CD4-positive, alpha-beta T cell treated with Interleukin-15 for 1 hour (primary cell): ENCODE measurements at regions not wholly inside any gene's neighbourhood (a gene's known extent, or its start where the extent isn't known, plus 50 kb on each side); places are given as distances from the start of the nearest gene placed in this dataset.
"Not testable (repeated sequence)": the region's sequence is repeated elsewhere in the genome, so short reads cannot be mapped to it uniquely, and the experiment has no call there.

Experiments
- DNase-seq: peaks from one replicate; pipeline ENCODE4 v3.0.0-alpha.2; 2020

GRCh38 chr2:90238505-90239230 is 1547.2 kb downstream of the RPIA start:
- not testable (repeated sequence) for DNase-seq

GRCh38 chr2:90239769-90240168 is 1548.3 kb downstream of the RPIA start:
- not testable (repeated sequence) for DNase-seq

GRCh38 chr2:90244902-90245765 is 1553.7 kb downstream of the RPIA start:
- DNase-seq: not testable (repeated sequence)

GRCh38 chr2:90248400-90248799 is 1556.9 kb downstream of the RPIA start:
- not testable (repeated sequence) for DNase-seq

GRCh38 chr2:90250350-90250749 is 1558.9 kb downstream of the RPIA start:
- not testable (repeated sequence) for DNase-seq

GRCh38 chr2:90251576-90251975 is 1560.1 kb downstream of the RPIA start:
- not testable (repeated sequence) for DNase-seq

- DNase-seq: not testable (repeated sequence)
Measured at GRCh38 chr2:90253306-90253705, 1561.8 kb downstream of the RPIA start.

GRCh38 chr2:90266888-90267287 is 1575.4 kb downstream of the RPIA start:
- not testable (repeated sequence) for DNase-seq

GRCh38 chr2:90287751-90288150 is 1596.3 kb downstream of the RPIA start:
- not testable (repeated sequence) for DNase-seq

- DNase-seq: not testable (repeated sequence)
Measured at GRCh38 chr2:90288396-90288795, 1596.9 kb downstream of the RPIA start.

GRCh38 chr2:90289291-90289980 is 1598.0 kb downstream of the RPIA start:
- DNase-seq: not testable (repeated sequence)

GRCh38 chr2:90290701-90291100 is 1599.2 kb downstream of the RPIA start:
- DNase-seq: not testable (repeated sequence)

- DNase-seq: not testable (repeated sequence)
Measured at GRCh38 chr2:90291168-90291883, 1599.9 kb downstream of the RPIA start.

GRCh38 chr2:90291934-90292333 is 1600.5 kb downstream of the RPIA start:
- not testable (repeated sequence) for DNase-seq

- DNase-seq: not testable (repeated sequence)
Measured at GRCh38 chr2:90292451-90292850, 1601.0 kb downstream of the RPIA start.

- DNase-seq: not testable (repeated sequence)
Measured at GRCh38 chr2:90293224-90293623, 1601.8 kb downstream of the RPIA start.

- not testable (repeated sequence) for DNase-seq
Measured at GRCh38 chr2:90293806-90294205, 1602.3 kb downstream of the RPIA start.

GRCh38 chr2:90295036-90295750 is 1603.7 kb downstream of the RPIA start:
- not testable (repeated sequence) for DNase-seq

- DNase-seq: not testable (repeated sequence)
Measured at GRCh38 chr2:90296484-90296777, 1605.0 kb downstream of the RPIA start.

- not testable (repeated sequence) for DNase-seq
Measured at GRCh38 chr2:90297701-90298100, 1606.2 kb downstream of the RPIA start.

- DNase-seq: not testable (repeated sequence)
Measured at GRCh38 chr2:90298126-90298755, 1606.8 kb downstream of the RPIA start.
